Keratinocyte (primary cell): ENCODE measurements at regions not wholly inside any gene's neighbourhood (a gene's known extent, or its start where the extent isn't known, plus 50 kb on each side); places are given as distances from the start of the nearest gene placed in this dataset.

Experiments used
- EZH2 ChIP-seq: IDR thresholded peaks from one replicate; pipeline ENCODE4 v1.6.1; 2012; ENCODE audit warnings: inconsistent platforms, mild to moderate bottlenecking, low read length, moderate library complexity
- TF ChIP-seq, protein P1 (sequence below), 3 experiments: IDR thresholded peaks in 1 of 3; conservative IDR thresholded peaks in 1 of 3; optimal IDR thresholded peaks in 1 of 3; 2 replicates in 2 of 3; 3 replicates in 1 of 3; pipeline versions ENCODE3 to v1.5.1; 2011; ENCODE audit warnings: low read length in 3 of 3, mild to moderate bottlenecking in 3 of 3, moderate library complexity in 2 of 3, control low read depth in 1 of 3, inconsistent platforms in 1 of 3; ENCODE audit not compliant: insufficient read depth in 2 of 3; ENCODE audit errors: extremely low read depth in 1 of 3

DNA sequence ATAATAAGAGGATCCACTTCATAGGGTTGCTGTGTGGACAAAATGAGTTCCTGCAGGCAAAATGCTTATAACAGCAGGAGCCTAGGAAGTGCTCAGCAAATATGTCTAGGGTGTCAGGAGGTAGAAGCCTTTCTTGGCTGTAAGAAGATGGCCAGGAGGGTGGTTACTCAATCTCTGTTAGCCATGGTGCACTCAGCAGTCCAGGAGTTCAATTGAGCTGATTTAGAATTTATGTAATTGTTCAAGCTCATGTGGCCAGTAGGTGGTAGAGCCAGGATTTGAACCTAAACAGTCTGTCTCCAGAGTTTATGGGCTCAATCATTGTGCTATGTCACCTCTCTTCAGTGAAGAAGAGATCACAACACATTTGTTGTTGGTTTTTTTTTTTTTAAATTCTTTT is 381.2 kb downstream of the KIF4B start:
- TF ChIP-seq, protein P1, sequence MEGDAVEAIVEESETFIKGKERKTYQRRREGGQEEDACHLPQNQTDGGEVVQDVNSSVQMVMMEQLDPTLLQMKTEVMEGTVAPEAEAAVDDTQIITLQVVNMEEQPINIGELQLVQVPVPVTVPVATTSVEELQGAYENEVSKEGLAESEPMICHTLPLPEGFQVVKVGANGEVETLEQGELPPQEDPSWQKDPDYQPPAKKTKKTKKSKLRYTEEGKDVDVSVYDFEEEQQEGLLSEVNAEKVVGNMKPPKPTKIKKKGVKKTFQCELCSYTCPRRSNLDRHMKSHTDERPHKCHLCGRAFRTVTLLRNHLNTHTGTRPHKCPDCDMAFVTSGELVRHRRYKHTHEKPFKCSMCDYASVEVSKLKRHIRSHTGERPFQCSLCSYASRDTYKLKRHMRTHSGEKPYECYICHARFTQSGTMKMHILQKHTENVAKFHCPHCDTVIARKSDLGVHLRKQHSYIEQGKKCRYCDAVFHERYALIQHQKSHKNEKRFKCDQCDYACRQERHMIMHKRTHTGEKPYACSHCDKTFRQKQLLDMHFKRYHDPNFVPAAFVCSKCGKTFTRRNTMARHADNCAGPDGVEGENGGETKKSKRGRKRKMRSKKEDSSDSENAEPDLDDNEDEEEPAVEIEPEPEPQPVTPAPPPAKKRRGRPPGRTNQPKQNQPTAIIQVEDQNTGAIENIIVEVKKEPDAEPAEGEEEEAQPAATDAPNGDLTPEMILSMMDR (optimal IDR thresholded peaks at IDR 0.05 in 1 of 3, IDR thresholded peaks at IDR 0.05 in 1 of 3, conservative IDR thresholded peaks at IDR 0.05 in 1 of 3; ENCODE audit: extremely low read depth in 1 of 3, insufficient read depth in 2 of 3, low read length in 3 of 3) = no peak
- no peak for TF ChIP-seq EZH2
